MV-4-11 (cell line): ENCODE measurements at regions not wholly inside any gene's neighbourhood (a gene's known extent, or its start where the extent isn't known, plus 50 kb on each side); places are given as distances from the start of the nearest gene placed in this dataset.
"Not testable (repeated sequence)": the region's sequence is repeated elsewhere in the genome, so short reads cannot be mapped to it uniquely, and the experiment has no call there.

Source experiments
- DNase-seq: peaks from one replicate; lab custom pipeline; 2025; lab: John Stamatoyannopoulos, UW

DNA sequence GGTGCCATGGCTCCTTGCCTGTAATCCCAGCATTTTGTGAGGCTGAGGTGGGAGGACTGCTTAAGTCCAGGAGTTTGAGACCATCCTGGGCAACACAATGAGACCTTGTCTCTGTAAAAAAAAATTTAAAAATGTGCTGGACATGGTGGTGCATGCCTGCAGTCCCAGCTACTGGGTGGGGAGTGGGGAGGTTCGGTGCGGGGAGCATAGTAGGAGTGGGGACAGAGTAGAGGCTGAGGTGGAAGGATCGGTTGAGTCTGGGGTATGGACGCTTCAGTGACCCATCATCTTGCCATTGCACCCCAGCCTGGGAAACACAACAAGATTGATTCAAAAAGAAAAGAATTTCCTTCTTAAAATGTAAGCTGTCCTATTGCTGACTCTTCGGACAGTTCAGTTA, 1490.0 kb upstream of the GBE1 start:
- no peak for DNase-seq

DNA sequence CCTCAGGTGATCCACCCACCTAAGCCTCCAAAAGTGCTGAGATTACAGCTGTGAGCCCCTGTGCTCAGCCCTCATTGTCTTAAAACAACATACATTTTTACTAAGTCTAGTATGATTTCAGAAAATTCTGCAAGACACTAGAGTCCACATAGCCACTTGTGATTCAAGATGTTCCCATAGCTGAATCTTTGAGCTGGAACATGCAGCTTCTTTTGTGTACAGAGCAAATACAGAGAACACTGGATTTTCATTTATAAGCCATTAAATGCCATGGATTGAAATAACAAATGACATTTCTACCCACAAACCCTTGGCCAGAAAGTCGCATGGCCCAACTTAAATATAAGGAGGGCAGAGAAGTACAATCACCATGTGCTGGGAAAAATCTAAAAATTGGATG, 1489.2 kb upstream of the GBE1 start:
- DNase-seq: no peak

DNA sequence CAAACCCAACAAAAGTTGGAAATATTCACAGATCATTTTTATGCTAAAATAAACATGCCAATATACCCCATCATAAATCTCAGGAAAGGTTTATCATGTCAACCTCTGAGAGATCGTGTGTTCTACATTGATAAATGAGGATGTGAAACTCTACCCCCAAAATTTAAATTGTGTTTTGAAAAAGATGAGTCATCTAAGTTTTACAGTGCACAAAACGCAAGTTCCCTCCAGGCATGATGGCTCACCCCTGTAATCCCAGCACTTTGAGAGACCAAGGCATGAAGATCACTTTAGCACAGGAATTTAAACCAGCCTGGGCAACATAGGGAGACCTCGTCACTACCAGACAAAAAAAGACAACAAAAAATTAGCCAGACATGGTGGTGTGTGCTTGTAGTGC, 1487.0 kb upstream of the GBE1 start:
- peak; percentile 81 for DNase-seq

GRCh38 chr3:83235180-83235814, 1473.9 kb upstream of the GBE1 start:
- no peak for DNase-seq

DNA sequence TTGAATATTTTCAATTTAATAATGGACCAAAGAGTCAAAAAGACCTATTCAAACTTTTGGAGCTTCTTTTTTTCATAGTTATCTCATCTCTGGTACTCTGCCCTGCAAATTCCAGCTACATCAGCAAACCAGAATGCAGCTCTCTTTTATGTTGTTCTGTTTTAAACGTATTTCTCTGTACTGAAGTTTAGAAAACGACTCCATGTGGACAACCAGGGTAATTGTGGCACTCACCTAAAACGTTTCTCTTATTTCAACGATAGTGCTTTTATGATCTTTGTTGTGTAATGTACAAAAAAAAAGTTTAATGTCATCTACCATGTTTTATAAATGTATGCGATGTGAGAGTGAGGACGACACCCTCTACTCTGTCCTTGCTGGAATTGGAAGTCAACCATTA, 1472.3 kb upstream of the GBE1 start:
- no peak for DNase-seq

DNA sequence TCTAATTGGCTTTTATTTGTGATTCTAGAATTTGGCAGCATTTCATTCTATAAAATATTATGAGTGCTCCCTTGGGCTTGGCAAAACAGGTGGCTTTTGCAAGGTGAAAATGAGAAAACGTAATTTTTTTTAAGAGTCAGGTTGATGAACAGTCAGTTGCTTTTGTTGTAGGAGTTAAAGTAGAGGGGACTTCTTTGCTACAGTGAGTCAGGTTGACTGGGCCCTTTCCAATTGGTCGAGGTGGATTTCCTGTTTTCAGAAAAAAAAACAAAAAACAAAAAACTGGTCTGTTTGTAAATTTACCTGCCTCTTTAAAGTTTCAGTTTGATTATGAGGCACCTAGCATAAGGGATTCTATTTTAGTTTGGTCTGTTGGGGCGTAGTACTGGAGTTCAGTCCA, 1469.4 kb upstream of the GBE1 start:
- DNase-seq: no peak

DNA sequence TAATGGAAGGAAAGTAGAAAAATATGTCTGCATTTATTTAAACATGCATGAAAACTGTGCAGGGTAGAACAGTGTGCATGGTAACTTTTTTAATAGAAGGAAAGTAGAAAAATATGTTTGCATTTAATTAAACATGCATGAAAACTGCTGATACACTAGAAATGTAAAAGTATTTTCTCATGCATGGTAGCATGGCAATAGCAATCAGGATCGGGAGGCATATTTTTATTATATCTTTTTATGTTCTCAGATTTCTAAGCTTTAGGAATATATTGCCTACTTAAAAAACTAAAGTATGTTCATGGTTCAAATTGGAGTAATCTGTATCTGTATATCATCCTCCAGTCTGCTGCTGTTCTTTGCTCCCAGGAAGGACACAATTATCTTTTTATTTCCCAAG, 1468.9 kb upstream of the GBE1 start:
- no peak for DNase-seq

DNA sequence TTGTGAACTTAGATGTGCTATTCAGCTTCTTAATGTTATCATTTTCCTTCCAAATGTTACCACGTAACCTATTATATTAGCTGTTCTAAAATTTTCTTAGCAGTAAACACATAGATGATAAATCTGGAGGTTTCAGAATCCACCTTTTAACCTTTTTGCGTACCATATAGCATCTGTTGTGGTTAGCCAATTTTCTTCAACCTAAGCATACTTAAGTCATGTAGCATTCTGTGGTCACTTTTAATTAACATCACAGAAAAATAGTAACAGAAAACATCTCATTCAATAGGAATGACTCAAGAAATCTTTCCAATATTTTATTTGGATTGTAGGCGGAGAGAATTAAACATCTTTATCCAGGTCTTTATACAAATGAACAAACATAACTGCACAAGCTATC, 1465.3 kb upstream of the GBE1 start:
- DNase-seq: no peak

DNA sequence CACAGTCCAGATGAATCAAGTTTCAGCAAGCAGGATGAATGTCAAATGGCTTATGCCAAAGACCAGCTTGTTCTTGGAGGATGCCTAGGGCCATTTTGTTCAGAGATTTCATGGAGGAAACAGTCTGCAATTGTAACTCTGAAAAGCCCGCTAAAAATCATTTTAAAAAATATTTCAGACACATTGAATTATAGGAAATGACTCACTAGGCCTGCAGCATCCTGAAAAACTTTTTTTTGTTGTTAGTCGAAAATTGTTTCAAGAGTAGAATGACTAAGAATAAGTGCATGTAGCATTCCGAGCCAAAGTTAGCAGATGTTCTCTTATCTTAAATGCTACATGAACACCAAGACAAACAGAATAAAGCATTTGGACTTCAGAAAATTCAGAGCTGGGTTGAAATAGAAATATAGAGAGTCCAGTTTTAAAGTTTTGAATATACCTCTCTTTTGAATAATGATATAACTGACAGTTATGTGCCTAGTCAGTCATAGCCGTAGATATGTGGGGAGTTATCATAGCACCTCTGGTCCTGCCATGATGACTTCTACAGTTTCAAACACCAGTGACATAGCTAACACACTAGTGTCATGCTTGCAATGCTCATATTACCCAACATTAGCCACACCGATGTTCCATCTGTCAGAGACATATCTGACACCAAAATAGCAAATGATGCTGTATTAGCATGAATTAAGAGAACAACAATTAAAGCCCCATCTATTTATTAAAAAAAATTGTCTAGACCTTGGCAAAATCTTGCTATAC, 1462.8 kb upstream of the GBE1 start:
- no peak for DNase-seq

- DNase-seq: no peak
These were observed 1457.1 kb upstream of the GBE1 start for GRCh38 chr3:83218383-83219200.

DNA sequence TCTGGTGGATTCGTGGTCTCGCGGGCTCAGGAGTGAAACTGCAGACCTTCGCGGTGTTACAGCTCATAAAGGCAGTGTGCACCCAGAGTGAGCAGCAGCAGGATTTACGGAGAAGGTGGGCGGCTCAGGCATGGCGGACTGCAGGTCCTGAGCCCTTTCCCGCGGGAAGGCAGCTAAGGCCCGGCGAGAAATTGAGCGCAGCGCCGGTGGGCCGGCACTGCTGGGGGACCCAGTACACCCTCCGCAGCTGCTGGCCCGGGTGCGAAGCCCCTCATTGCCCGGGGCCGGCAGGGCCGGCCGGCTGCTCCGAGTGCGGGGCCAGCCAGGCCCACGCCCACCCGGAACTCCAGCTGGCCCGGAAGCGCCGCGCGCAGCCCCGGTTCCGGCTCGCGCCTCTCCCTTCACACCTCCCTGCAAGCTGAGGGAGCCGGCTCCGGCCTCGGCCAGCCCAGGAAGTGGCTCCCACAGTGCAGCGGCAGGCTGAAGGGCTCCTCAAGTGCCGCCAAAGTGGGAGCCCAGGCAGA, 1456.2 kb upstream of the GBE1 start:
- not testable (repeated sequence) for DNase-seq

DNA sequence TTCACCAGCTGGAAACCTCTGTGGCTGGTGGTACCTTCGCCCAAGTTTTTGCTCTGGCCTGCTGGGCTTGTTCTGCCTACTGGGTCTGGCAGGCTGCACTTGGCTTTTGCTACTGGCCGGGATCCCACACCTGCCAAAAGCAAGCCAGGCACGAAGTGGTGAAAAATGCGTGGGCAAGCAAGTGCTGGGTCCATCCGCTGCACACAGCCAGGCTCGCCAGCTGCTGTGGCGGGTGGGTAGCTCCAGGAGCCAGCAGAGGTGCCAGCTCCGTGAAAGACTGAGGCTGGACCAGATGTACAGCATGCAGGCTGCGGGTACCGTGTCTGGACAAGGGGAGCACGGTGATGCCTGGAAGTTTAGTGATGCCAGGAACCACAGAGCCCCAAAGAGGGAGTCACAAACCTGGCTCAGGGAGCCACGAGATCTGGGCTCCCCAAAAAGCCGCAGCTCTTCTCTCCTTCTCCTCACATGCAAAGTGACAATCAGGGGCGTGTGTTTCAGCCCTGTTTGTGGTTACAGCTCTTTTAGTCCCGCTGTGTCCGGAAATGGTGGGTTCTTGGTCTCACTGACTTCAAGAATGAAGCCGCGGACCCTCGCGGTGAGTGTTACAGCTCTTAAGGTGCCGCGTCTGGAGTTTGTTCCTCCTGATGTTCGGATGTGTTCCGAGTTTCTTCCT, 1455.6 kb upstream of the GBE1 start:
- DNase-seq: no peak

DNA sequence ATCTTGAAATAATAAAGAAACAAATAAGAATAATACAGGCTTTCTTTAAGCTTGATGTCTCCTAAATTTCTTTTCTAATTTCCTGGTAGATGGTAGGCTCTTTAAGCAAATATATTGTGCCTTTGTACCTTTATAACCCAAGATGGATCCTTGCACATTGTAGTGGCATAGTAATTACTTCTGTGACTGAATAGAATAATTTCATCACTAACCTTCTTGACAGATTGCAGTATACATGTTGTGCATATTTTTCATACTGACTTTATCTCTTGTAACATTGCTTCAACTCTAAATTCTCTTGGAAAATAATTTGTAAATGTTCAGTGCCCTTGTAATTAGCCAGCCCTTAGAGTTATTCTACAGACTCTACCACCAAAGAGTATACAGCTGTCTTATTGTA, 1433.8 kb upstream of the GBE1 start:
- no peak for DNase-seq

DNA sequence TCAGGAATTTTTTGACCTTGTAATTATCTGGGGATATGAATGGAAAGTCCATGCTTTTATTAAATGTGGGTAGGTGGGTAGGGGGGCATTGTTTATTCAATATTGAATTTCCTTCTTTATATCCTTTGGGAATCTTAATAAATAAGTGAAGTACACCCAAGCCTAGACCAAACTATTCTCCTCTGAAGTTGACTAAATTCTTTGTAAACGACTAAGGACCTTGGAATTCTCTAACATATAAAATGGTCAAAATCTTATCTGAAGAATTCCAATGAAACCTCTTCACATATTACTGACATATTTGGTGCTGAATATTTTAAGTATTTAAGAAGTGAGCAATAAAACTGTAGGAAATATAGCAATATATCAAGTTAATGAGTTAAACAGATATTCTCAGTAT, 1432.1 kb upstream of the GBE1 start:
- no peak for DNase-seq

DNA sequence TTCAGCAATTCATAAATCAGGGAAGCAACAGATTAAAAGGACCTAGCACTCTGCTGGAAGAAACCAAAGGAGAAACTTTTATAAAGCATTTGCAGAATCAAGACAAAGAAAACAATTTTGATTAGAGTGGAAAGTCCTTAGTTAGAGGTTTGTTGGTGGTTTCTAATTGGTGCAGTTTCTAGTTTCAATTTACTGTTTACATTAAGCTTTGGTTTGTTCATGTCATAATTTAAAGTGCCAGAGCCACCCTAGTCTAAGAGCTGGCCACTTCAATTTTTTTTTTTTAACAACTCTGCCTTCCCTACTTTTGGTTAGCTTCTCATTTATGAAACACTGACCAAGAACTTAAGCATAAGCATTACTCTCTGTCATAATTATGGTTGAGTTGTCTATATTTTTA, 1428.2 kb upstream of the GBE1 start:
- no peak for DNase-seq

GRCh38 chr3:83169473-83169872, 1408.0 kb upstream of the GBE1 start:
- DNase-seq: no peak

DNA sequence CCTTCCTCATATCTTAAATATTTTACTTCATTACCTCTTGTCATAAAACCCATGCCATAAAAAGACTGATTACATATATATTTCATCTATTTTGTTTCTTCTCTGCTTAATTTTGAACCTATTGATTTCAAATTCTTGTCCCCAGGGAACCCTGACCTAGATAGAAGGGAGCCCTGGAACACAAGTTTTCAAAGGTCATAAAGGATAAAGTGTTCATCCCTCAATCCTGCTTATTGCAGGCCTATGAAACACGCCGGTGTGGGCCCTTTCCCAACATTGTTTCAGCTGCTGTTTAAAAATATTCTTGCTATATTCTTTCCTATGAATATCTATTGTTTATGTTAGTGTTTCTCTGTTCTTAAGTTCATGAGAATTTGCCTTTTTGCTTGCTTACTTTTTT, 1389.5 kb upstream of the GBE1 start:
- no peak for DNase-seq

DNA sequence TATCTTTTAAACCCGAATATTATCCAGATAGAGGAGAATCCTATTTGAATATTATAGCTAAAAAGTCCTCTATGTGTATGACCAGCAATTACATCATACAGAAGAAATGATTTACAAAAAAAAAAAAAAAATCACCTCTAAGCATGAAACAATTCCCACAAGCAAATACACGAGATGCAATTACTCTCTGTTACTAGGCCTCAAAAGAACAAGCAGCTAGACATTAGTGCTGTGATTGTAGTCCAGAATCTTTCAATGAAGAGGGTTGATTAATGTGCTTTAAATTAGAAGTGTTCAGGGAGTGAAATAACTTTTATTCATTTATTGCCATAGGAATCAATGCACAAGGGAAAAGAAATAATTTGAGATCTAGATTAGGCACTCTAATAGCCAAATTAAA, 1379.5 kb upstream of the GBE1 start:
- no peak for DNase-seq

DNA sequence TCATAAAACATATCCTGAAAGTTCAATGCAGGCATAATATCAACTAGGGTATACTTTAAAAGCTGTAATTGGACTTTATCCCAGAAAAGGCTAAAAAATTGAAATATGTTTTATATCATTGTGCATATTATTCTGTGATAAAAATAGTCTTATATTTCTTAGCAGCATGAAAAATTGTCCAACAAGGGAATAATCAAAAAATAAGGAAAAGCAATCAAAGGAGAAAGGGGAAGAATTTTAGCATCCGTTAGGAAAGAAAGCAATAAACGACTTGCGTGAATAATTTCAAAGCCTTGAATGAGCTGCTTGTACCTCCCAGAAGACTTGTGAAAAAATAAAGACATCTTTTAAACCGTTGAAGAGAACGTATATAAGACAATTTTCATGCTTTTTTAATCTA, 1369.8 kb upstream of the GBE1 start:
- DNase-seq: no peak

GRCh38 chr3:83122774-83123350, 1361.4 kb upstream of the GBE1 start:
- no peak for DNase-seq

DNA sequence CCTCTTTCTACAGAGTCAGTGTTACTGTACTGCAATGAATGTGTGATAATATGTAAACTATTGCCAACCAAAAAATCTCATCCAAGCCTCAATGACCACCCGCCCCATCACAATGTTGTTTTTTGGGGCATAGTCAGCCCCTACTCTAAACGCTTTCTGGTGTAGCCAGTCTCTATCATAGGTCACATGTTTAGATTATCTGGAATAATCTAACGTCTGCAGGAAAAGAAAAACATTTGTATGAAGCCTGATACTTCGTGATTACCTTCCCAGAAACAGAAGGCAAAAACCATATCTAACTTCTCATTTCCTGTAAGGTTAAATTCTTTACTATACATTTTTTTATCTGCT, 1331.8 kb upstream of the GBE1 start:
- no peak for DNase-seq
